C4-2B (cell line): ENCODE measurements at regions not wholly inside any gene's neighbourhood (a gene's known extent, or its start where the extent isn't known, plus 50 kb on each side); places are given as distances from the start of the nearest gene placed in this dataset.

Source experiments
- H3K27ac ChIP-seq: fragments of 450-650 bp; 2 replicates; pipeline ENCODE4 v1.5.1; 2017
- CTCF ChIP-seq: fragments of 450-650 bp; conservative IDR thresholded peaks from 2 replicates; pipeline ENCODE4 v1.5.1; 2017; ENCODE audit warnings: mild to moderate bottlenecking
- ZFX ChIP-seq: fragments of 450-650 bp; IDR thresholded peaks from 2 replicates; pipeline ENCODE4 v1.6.1; 2017

- TF ChIP-seq ZFX (no peak), CTCF (no peak)
- H3K27ac ChIP-seq: no peak overlapping the region
Measured at GRCh38 chr11:101354801-101355200, 225.2 kb upstream of the PGR start.

GRCh38 chr11:101348786-101349185, 219.2 kb upstream of the PGR start:
- TF ChIP-seq ZFX: no peak
- no peak for TF ChIP-seq CTCF
- no peak overlapping the region for H3K27ac ChIP-seq

- no peak overlapping the region for H3K27ac ChIP-seq
- TF ChIP-seq CTCF: no peak
- no peak for TF ChIP-seq ZFX
Measured at GRCh38 chr11:101346591-101346990, 217.0 kb upstream of the PGR start.

- H3K27ac ChIP-seq: no peak overlapping the region
- TF ChIP-seq CTCF (no peak), ZFX (no peak)
Measured at GRCh38 chr11:101345891-101346290, 216.3 kb upstream of the PGR start.

GRCh38 chr11:101342307-101342706, 212.7 kb upstream of the PGR start:
- TF ChIP-seq ZFX (no peak), CTCF (no peak)
- H3K27ac ChIP-seq: no peak overlapping the region

GRCh38 chr11:101341578-101341977, 212.0 kb upstream of the PGR start:
- TF ChIP-seq CTCF (no peak), ZFX (no peak)
- H3K27ac ChIP-seq: no peak overlapping the region

- no peak overlapping the region for H3K27ac ChIP-seq
- no peak for TF ChIP-seq CTCF
- no peak for TF ChIP-seq ZFX
Measured at GRCh38 chr11:101336858-101337257, 207.2 kb upstream of the PGR start.
